Effector memory CD8-positive, alpha-beta T cell (primary cell): ENCODE measurements at regions not wholly inside any gene's neighbourhood (a gene's known extent, or its start where the extent isn't known, plus 50 kb on each side); places are given as distances from the start of the nearest gene placed in this dataset.

Experiments
- ATAC-seq: fragments of 150-1000 bp; cut with Tn5 transposase; replicated peaks from 2 replicates; pipeline ENCODE4 v1.10.0; 2021; ENCODE audit warnings: mild to moderate bottlenecking, moderate library complexity
- DNase-seq, 3 experiments: peaks; one replicate each; pipeline ENCODE4 v3.0.0; 2021
- H3K27ac Mint-ChIP-seq, 2 donors: one replicate each; pipeline ENCODE4 v1.8.0; 2022; ENCODE audit warnings: mild to moderate bottlenecking in 2 of 2, mixed read lengths in 2 of 2, moderate library complexity in 2 of 2
- H3K27me3 Mint-ChIP-seq, 2 donors: one replicate each; pipeline ENCODE4 v1.8.0; 2022; ENCODE audit warnings: mixed read lengths in 2 of 2
- H3K36me3 Mint-ChIP-seq: one replicate; pipeline ENCODE4 v1.8.0; 2022; ENCODE audit warnings: mild to moderate bottlenecking, moderate library complexity, mixed read lengths; ENCODE audit not compliant: insufficient read depth
- H3K4me1 Mint-ChIP-seq, 2 donors: one replicate each; pipeline ENCODE4 v1.8.0; 2022; ENCODE audit warnings: low read depth in 2 of 2, mixed read lengths in 2 of 2
- H3K4me3 Mint-ChIP-seq, 2 donors: one replicate each; pipeline ENCODE4 v1.8.0; 2022; ENCODE audit warnings: mild to moderate bottlenecking in 2 of 2, mixed read lengths in 2 of 2, moderate library complexity in 2 of 2
- H3K9me3 Mint-ChIP-seq, 2 donors: one replicate each; pipeline ENCODE4 v1.8.0; 2022; ENCODE audit warnings: mixed read lengths in 2 of 2

- Mint-ChIP-seq H3K27me3 (peaks cover 0 to 9% of the 10 kb centered on the region in 2 donors), H3K4me3 (no peak overlapping the region), H3K4me1 (no peaks in the 10 kb centered on the region), H3K9me3 (peaks cover 0 to 14% of the 10 kb centered on the region in 2 donors), H3K36me3 (no peaks in the 10 kb centered on the region), H3K27ac (no peak overlapping the region)
- no peak for ATAC-seq
- no peak for DNase-seq
These were observed 233.8 kb upstream of the PPP2R2D start for GRCh38 chr10:131667047-131667446.

- Mint-ChIP-seq H3K4me3 (no peak overlapping the region), H3K9me3 (peaks cover 0 to 19% of the 10 kb centered on the region in 2 donors), H3K36me3 (no peaks in the 10 kb centered on the region), H3K4me1 (no peaks in the 10 kb centered on the region), H3K27me3 (peaks cover 0 to 9% of the 10 kb centered on the region in 2 donors), H3K27ac (no peak overlapping the region)
- ATAC-seq (no peak), DNase-seq (no peak)
These were observed 233.2 kb upstream of the PPP2R2D start for GRCh38 chr10:131667561-131667960.

- H3K9me3 Mint-ChIP-seq: peaks cover 0 to 19% of the 10 kb centered on the region in 2 donors
- H3K4me1 Mint-ChIP-seq: no peaks in the 10 kb centered on the region
- no peak overlapping the region for H3K27ac Mint-ChIP-seq
- H3K36me3 Mint-ChIP-seq: no peaks in the 10 kb centered on the region
- H3K27me3 Mint-ChIP-seq: no peaks in the 10 kb centered on the region
- DNase-seq (no peak), ATAC-seq (no peak)
- no peak overlapping the region for H3K4me3 Mint-ChIP-seq
These were observed 231.9 kb upstream of the PPP2R2D start for GRCh38 chr10:131668903-131669302.

GRCh38 chr10:131669838-131670237, 231.0 kb upstream of the PPP2R2D start:
- Mint-ChIP-seq H3K36me3 (no peaks in the 10 kb centered on the region), H3K4me3 (no peak overlapping the region), H3K27me3 (no peaks in the 10 kb centered on the region), H3K9me3 (peaks cover 0 to 19% of the 10 kb centered on the region in 2 donors), H3K27ac (no peak overlapping the region), H3K4me1 (no peaks in the 10 kb centered on the region)
- no peak for ATAC-seq
- no peak for DNase-seq

- DNase-seq: no peak
- Mint-ChIP-seq H3K27ac (no peak overlapping the region), H3K4me1 (no peaks in the 10 kb centered on the region), H3K36me3 (no peaks in the 10 kb centered on the region), H3K4me3 (no peak overlapping the region), H3K9me3 (peaks cover 0 to 19% of the 10 kb centered on the region in 2 donors), H3K27me3 (no peaks in the 10 kb centered on the region)
- no peak for ATAC-seq
These were observed 230.5 kb upstream of the PPP2R2D start for GRCh38 chr10:131670341-131670740.

GRCh38 chr10:131673396-131673795, 227.4 kb upstream of the PPP2R2D start:
- H3K27me3 Mint-ChIP-seq: no peaks in the 10 kb centered on the region
- H3K9me3 Mint-ChIP-seq: peaks cover 0 to 19% of the 10 kb centered on the region in 2 donors
- H3K4me3 Mint-ChIP-seq: no peak overlapping the region
- DNase-seq: no peak
- no peak for ATAC-seq
- H3K27ac Mint-ChIP-seq: no peak overlapping the region
- no peaks in the 10 kb centered on the region for H3K36me3 Mint-ChIP-seq
- H3K4me1 Mint-ChIP-seq: no peaks in the 10 kb centered on the region

GRCh38 chr10:131674130-131674529, 226.7 kb upstream of the PPP2R2D start:
- H3K27ac Mint-ChIP-seq: no peak overlapping the region
- ATAC-seq (no peak), DNase-seq (no peak)
- no peaks in the 10 kb centered on the region for H3K4me1 Mint-ChIP-seq
- no peak overlapping the region for H3K4me3 Mint-ChIP-seq
- no peaks in the 10 kb centered on the region for H3K36me3 Mint-ChIP-seq
- peaks cover 0 to 19% of the 10 kb centered on the region in 2 donors for H3K9me3 Mint-ChIP-seq
- no peaks in the 10 kb centered on the region for H3K27me3 Mint-ChIP-seq

GRCh38 chr10:131675104-131675503, 225.7 kb upstream of the PPP2R2D start:
- peaks cover 0 to 12% of the 10 kb centered on the region in 2 donors for H3K9me3 Mint-ChIP-seq
- no peaks in the 10 kb centered on the region for H3K4me1 Mint-ChIP-seq
- H3K4me3 Mint-ChIP-seq: no peak overlapping the region
- ATAC-seq (no peak), DNase-seq (no peak)
- H3K27ac Mint-ChIP-seq: no peak overlapping the region
- H3K36me3 Mint-ChIP-seq: no peaks in the 10 kb centered on the region
- H3K27me3 Mint-ChIP-seq: no peaks in the 10 kb centered on the region

GRCh38 chr10:131676046-131676799, 224.6 kb upstream of the PPP2R2D start:
- ATAC-seq (no peak), DNase-seq (no peak)
- no peak overlapping the region for H3K4me3 Mint-ChIP-seq
- no peaks in the 10 kb centered on the region for H3K36me3 Mint-ChIP-seq
- H3K27me3 Mint-ChIP-seq: no peaks in the 10 kb centered on the region
- no peaks in the 10 kb centered on the region for H3K4me1 Mint-ChIP-seq
- no peak overlapping the region for H3K27ac Mint-ChIP-seq
- peaks cover 0 to 11% of the 10 kb centered on the region in 2 donors for H3K9me3 Mint-ChIP-seq

GRCh38 chr10:131676800-131677421, 223.9 kb upstream of the PPP2R2D start:
- H3K9me3 Mint-ChIP-seq: peaks cover 0 to 7% of the 10 kb centered on the region in 2 donors
- no peak for ATAC-seq
- H3K27ac Mint-ChIP-seq: no peak overlapping the region
- no peaks in the 10 kb centered on the region for H3K36me3 Mint-ChIP-seq
- no peaks in the 10 kb centered on the region for H3K4me1 Mint-ChIP-seq
- no peak for DNase-seq
- no peaks in the 10 kb centered on the region for H3K27me3 Mint-ChIP-seq
- no peak overlapping the region for H3K4me3 Mint-ChIP-seq

- DNase-seq (no peak), ATAC-seq (no peak)
- Mint-ChIP-seq H3K27me3 (peaks cover 4 to 5% of the 10 kb centered on the region in 2 donors), H3K4me3 (no peak overlapping the region), H3K27ac (no peak overlapping the region), H3K4me1 (no peaks in the 10 kb centered on the region), H3K9me3 (no peaks in the 10 kb centered on the region), H3K36me3 (no peaks in the 10 kb centered on the region)
These were observed 223.1 kb upstream of the PPP2R2D start for GRCh38 chr10:131677671-131678070.

GRCh38 chr10:131678171-131678570, 222.6 kb upstream of the PPP2R2D start:
- Mint-ChIP-seq H3K4me1 (no peaks in the 10 kb centered on the region), H3K9me3 (no peaks in the 10 kb centered on the region), H3K4me3 (no peak overlapping the region), H3K27ac (no peak overlapping the region), H3K27me3 (peaks cover 6 to 7% of the 10 kb centered on the region in 2 donors), H3K36me3 (no peaks in the 10 kb centered on the region)
- ATAC-seq (no peak), DNase-seq (no peak)

GRCh38 chr10:131678613-131679012, 222.2 kb upstream of the PPP2R2D start:
- Mint-ChIP-seq H3K36me3 (no peaks in the 10 kb centered on the region), H3K27me3 (peaks cover 6 to 7% of the 10 kb centered on the region in 2 donors), H3K4me1 (no peaks in the 10 kb centered on the region), H3K9me3 (no peaks in the 10 kb centered on the region), H3K27ac (no peak overlapping the region), H3K4me3 (no peak overlapping the region)
- DNase-seq: no peak
- ATAC-seq: no peak

GRCh38 chr10:131679926-131680325, 220.9 kb upstream of the PPP2R2D start:
- H3K4me1 Mint-ChIP-seq: no peaks in the 10 kb centered on the region
- H3K36me3 Mint-ChIP-seq: no peaks in the 10 kb centered on the region
- H3K27me3 Mint-ChIP-seq: peaks cover 6 to 7% of the 10 kb centered on the region in 2 donors
- DNase-seq (no peak), ATAC-seq (no peak)
- no peak overlapping the region for H3K4me3 Mint-ChIP-seq
- H3K27ac Mint-ChIP-seq: no peak overlapping the region
- no peaks in the 10 kb centered on the region for H3K9me3 Mint-ChIP-seq
